ENCODE measurements at regions not wholly inside any gene's neighbourhood (a gene's known extent, or its start where the extent isn't known, plus 50 kb on each side); places are given as distances from the start of the nearest gene placed in this dataset.

DNA sequence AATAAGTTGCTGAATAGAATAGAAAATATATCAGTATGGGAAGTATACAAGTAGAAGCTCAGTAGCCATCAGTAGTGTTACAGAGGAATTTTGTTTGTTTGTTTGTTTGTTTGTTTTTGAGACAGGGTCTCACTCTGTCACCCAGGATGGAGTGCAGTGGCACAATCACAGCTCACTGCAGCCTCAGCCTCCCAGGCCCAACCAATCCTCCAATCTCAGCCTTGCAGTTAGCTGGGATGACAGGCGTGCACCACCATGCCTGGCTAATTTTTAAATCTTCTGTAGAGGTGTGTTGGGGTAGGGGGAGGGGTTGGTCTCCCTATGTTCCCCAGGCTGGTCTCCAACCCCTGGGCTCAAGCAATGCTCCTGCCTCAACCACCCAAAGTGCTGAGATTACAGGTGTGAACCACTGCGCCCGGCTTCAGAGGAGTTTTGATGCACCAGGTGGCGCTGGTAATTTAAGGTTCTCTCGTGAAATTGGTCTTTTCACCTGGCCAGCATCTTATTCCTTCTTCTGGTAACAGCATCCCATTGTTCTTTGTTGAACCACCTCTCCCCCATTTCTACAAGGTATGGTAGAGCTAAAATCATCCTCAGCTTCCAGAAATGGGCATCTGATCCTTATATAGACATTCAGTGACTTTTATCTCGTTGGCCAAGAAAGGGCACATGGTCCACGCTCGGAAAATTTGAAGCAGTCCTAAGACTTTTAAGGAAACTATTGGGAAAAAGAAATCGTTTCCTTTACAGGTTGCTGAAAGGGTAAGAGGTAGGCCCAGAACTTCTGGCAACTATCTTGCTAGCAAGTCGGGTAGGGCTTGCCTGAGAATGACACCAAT is 157.1 kb downstream of the ARRDC3 start:
- no peaks in the 10 kb centered on the region for H3K9me3 ChIP-seq
- H3K27me3 ChIP-seq (replicated peaks; ENCODE audit: insufficient read depth), result no peaks in the 10 kb centered on the region
- no peaks in the 10 kb centered on the region for H3K36me3 ChIP-seq
- no peak for ATAC-seq (ENCODE audit: insufficient number of reproducible peaks, low FRiP score, low read depth)
- no peaks in the 10 kb centered on the region for H3K4me1 ChIP-seq (ENCODE audit: control insufficient read depth in 1 of 2, low read depth in 2 of 2)
- H3K27ac ChIP-seq, result no peak overlapping the region
- H3K4me3 ChIP-seq, result no peak overlapping the region
- TF ChIP-seq, protein P1, sequence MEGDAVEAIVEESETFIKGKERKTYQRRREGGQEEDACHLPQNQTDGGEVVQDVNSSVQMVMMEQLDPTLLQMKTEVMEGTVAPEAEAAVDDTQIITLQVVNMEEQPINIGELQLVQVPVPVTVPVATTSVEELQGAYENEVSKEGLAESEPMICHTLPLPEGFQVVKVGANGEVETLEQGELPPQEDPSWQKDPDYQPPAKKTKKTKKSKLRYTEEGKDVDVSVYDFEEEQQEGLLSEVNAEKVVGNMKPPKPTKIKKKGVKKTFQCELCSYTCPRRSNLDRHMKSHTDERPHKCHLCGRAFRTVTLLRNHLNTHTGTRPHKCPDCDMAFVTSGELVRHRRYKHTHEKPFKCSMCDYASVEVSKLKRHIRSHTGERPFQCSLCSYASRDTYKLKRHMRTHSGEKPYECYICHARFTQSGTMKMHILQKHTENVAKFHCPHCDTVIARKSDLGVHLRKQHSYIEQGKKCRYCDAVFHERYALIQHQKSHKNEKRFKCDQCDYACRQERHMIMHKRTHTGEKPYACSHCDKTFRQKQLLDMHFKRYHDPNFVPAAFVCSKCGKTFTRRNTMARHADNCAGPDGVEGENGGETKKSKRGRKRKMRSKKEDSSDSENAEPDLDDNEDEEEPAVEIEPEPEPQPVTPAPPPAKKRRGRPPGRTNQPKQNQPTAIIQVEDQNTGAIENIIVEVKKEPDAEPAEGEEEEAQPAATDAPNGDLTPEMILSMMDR (IDR thresholded peaks at IDR 0.05), result no peak
- no peak for DNase-seq (ENCODE audit: low spot score)

DNA sequence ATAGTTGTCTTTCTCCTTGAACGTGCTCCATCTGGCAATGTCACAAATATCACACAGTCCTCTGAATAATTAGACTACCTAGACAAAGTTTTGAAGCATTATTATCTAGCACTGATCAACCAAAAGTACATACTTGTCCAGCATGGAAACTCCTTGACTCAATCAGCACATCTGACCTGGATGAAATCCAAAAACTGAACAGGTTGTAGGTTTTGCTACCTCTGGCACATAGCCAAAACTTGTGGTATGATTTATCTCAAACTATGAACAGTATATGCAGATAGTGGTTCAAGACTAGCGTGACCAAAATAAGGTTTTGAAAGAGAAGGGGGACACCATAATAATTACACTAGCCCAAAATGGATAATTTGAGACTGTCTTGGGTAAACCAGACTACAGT is 158.1 kb downstream of the ARRDC3 start:
- no peak for DNase-seq (ENCODE audit: low spot score)
- H3K27ac ChIP-seq, result no peak overlapping the region
- no peaks in the 10 kb centered on the region for H3K9me3 ChIP-seq
- no peaks in the 10 kb centered on the region for H3K4me1 ChIP-seq (ENCODE audit: control insufficient read depth in 1 of 2, low read depth in 2 of 2)
- H3K4me3 ChIP-seq, result no peak overlapping the region
- no peak for ATAC-seq (ENCODE audit: insufficient number of reproducible peaks, low FRiP score, low read depth)
- TF ChIP-seq, protein P1 (IDR thresholded peaks at IDR 0.05), result no peak
- H3K27me3 ChIP-seq (replicated peaks; ENCODE audit: insufficient read depth), result no peaks in the 10 kb centered on the region
- no peaks in the 10 kb centered on the region for H3K36me3 ChIP-seq

DNA sequence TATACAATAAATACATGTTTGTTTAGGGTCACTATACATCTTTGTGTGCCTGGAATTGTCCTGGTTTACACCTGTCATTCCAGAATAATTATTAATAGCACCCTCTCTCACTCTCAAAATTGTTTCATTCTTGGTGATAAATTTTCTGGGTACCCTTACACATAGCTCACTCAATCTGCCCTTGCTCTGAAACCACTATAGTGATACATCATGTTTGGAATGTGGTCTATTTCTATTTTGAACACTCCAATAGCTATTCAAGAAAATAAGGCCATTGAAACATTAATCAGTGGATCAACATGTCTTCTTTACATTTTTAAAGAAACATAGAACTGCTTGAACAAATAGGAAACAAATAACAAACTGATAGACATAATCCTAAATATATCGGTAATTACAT is 158.7 kb downstream of the ARRDC3 start:
- H3K9me3 ChIP-seq, result no peaks in the 10 kb centered on the region
- H3K4me3 ChIP-seq, result no peak overlapping the region
- TF ChIP-seq, protein P1 (IDR thresholded peaks at IDR 0.05), result no peak
- H3K36me3 ChIP-seq, result no peaks in the 10 kb centered on the region
- no peak for DNase-seq (ENCODE audit: low spot score)
- ATAC-seq (ENCODE audit: insufficient number of reproducible peaks, low FRiP score, low read depth), result no peak
- no peaks in the 10 kb centered on the region for H3K4me1 ChIP-seq (ENCODE audit: control insufficient read depth in 1 of 2, low read depth in 2 of 2)
- no peaks in the 10 kb centered on the region for H3K27me3 ChIP-seq (replicated peaks; ENCODE audit: insufficient read depth)
- no peak overlapping the region for H3K27ac ChIP-seq

DNA sequence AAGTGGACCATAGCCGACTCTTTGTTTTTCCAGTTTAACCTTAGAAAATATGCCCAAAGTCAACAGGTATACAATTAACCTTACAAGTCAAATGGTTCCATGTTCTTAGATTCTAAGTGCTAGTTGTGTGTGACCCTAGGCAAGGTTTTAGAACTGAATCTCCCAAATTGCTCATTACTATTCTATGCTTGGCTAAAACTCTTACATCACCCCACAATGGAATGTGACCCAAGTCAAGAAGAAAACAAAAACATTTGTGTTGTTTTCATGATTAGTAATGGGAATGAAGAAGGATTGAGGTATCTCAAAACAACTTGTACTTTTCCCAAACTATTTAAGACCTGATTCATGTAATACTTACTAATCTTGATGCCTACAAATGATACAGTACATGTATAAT is 159.2 kb downstream of the ARRDC3 start:
- H3K9me3 ChIP-seq, result no peaks in the 10 kb centered on the region
- ATAC-seq (ENCODE audit: insufficient number of reproducible peaks, low FRiP score, low read depth) (no peak), DNase-seq (ENCODE audit: low spot score) (no peak)
- H3K27ac ChIP-seq, result no peak overlapping the region
- H3K36me3 ChIP-seq, result no peaks in the 10 kb centered on the region
- H3K27me3 ChIP-seq (replicated peaks; ENCODE audit: insufficient read depth), result no peaks in the 10 kb centered on the region
- peaks cover 0 to 5% of the 10 kb centered on the region in 2 donors for H3K4me1 ChIP-seq (ENCODE audit: control insufficient read depth in 1 of 2, low read depth in 2 of 2)
- H3K4me3 ChIP-seq, result no peak overlapping the region
- TF ChIP-seq, protein P1 (IDR thresholded peaks at IDR 0.05), result no peak

DNA sequence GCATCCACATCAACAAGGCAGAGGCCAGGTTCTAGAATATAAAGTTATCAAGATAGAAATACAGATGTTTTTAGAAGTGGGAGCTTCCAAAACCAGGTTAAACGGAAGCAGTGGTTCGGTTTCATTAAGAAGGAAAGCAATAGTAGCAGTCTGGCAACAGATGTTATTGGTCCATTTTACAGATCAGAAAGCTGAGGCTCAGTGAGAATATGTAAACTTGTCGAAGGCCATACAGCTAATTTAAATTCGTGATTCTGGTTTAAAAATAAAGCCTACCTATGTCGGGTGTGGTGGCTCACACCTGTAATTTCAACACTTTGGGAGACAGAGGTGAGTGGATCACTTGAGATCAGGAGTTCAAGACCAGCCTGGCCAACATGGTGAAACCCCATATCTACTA is 160.6 kb downstream of the ARRDC3 start:
- H3K4me3 ChIP-seq, result no peak overlapping the region
- no peak overlapping the region for H3K27ac ChIP-seq
- TF ChIP-seq, protein P1 (IDR thresholded peaks at IDR 0.05), result no peak
- no peaks in the 10 kb centered on the region for H3K27me3 ChIP-seq (replicated peaks; ENCODE audit: insufficient read depth)
- DNase-seq (ENCODE audit: low spot score) (no peak), ATAC-seq (ENCODE audit: insufficient number of reproducible peaks, low FRiP score, low read depth) (no peak)
- H3K4me1 ChIP-seq (ENCODE audit: control insufficient read depth in 1 of 2, low read depth in 2 of 2), result peaks cover 0 to 8% of the 10 kb centered on the region in 2 donors
- H3K9me3 ChIP-seq, result no peaks in the 10 kb centered on the region
- H3K36me3 ChIP-seq, result no peaks in the 10 kb centered on the region
